HFF-Myc (cell line): ENCODE measurements at regions not wholly inside any gene's neighbourhood (a gene's known extent, or its start where the extent isn't known, plus 50 kb on each side); places are given as distances from the start of the nearest gene placed in this dataset.

ENCODE experiments used
- DNase-seq: peaks from one replicate; pipeline ENCODE4 v3.0.0-alpha.2; 2011; ENCODE audit warnings: low read depth; ENCODE audit errors: extremely low read depth
- H3K4me3 ChIP-seq: replicated peaks from 2 replicates; pipeline ENCODE4 v1.5.1; 2011; ENCODE audit warnings: low read depth, mild to moderate bottlenecking, control low read depth, low read length
- TF ChIP-seq, protein P1 (sequence below): IDR thresholded peaks from 2 replicates; pipeline ENCODE4 v1.5.1; 2012; ENCODE audit warnings: mild to moderate bottlenecking, low read depth, low read length, control low read depth; ENCODE audit errors: missing control alignments

DNA sequence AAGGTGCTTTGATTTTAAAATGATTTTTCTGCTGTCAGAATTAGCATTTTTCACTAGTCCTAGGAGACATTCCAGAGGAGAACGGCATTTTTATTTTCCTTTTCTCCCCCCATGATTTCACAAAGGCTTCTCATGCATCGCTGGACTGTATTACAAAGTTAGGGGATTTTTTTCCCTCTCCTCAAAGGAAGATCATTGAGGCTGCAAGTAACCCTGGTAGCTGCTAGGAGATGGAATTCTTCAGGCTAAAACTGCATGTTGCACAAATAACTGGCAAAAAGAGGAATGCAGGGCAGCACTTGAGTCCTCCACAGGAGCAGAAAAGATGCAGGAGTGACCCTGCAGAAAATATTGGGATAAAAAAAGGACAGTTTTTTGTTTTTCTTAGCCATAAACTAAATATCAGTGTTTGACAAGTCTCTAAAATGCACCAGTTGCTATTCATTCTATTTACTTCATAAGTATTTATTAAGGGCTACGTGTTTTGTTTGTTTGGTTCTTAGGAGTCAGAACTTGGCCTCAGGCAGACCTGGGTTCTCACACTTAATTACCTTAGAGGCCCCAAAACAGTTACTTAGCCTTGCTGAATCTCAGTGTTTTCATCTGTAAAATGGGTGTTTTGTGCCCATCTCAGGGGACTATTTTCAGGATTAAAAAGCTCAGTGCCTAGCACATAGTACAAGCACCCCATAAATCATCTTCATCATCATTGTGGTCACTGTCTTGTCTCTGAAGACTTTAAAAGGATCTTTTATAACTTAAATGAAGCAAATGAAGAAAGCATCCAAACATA, 144.5 kb upstream of the ID4 start:
- H3K4me3 ChIP-seq, result no peak overlapping the region
- no peak for DNase-seq
- TF ChIP-seq, protein P1, sequence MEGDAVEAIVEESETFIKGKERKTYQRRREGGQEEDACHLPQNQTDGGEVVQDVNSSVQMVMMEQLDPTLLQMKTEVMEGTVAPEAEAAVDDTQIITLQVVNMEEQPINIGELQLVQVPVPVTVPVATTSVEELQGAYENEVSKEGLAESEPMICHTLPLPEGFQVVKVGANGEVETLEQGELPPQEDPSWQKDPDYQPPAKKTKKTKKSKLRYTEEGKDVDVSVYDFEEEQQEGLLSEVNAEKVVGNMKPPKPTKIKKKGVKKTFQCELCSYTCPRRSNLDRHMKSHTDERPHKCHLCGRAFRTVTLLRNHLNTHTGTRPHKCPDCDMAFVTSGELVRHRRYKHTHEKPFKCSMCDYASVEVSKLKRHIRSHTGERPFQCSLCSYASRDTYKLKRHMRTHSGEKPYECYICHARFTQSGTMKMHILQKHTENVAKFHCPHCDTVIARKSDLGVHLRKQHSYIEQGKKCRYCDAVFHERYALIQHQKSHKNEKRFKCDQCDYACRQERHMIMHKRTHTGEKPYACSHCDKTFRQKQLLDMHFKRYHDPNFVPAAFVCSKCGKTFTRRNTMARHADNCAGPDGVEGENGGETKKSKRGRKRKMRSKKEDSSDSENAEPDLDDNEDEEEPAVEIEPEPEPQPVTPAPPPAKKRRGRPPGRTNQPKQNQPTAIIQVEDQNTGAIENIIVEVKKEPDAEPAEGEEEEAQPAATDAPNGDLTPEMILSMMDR, result no peak

DNA sequence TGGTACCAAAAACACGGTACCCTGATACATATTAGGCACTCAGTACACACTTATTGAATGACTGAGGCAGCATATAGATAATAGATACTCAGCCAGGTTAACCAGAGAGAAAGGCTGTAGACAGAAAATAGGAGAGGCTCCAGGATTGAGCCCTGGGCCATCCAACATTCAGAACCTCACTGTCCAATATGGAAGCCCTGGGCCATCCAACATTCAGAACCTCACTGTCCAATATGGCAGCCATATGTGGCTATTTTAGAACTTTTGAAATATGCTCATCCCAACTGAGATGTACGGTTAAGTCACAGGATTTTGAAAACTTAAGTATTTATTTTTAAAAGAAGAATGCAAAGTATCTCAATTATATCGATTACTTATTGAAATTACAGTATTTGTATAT, 142.5 kb upstream of the ID4 start:
- no peak for DNase-seq
- no peak overlapping the region for H3K4me3 ChIP-seq
- TF ChIP-seq, protein P1, result no peak

DNA sequence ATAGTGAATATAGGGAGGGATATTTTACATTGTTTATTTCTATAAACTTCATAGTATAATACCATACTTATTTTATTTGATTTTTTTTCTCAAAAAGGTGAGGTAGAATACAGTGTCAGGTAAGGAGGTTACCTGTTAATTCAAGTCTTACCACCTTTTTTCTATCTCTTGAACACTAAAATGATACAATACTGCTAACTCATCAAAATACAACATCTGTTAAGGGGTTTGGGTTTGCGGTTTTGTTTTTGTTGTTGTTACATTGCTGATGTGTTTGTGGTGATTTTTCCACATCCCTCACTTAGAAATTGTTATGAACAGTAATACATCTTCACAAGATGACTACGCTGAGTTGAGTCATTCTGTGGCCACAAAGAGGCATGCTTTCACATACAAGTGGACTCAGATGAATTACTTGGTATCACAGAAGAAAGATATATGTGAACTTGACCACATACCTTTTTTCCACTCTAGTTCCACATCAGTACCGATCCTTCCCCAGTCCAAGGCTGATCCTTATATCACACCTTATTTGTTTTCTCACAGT, 139.4 kb upstream of the ID4 start:
- peak; percentile 41 for DNase-seq
- H3K4me3 ChIP-seq, result no peak overlapping the region
- TF ChIP-seq, protein P1, result no peak

GRCh38 chr6:19699932-19700331, 137.2 kb upstream of the ID4 start:
- DNase-seq, result no peak
- H3K4me3 ChIP-seq, result no peak overlapping the region
- TF ChIP-seq, protein P1, result no peak

- DNase-seq, result no peak
- H3K4me3 ChIP-seq, result no peak overlapping the region
- TF ChIP-seq, protein P1, result no peak
Observed at GRCh38 chr6:19705606-19706005, 131.6 kb upstream of the ID4 start.

DNA sequence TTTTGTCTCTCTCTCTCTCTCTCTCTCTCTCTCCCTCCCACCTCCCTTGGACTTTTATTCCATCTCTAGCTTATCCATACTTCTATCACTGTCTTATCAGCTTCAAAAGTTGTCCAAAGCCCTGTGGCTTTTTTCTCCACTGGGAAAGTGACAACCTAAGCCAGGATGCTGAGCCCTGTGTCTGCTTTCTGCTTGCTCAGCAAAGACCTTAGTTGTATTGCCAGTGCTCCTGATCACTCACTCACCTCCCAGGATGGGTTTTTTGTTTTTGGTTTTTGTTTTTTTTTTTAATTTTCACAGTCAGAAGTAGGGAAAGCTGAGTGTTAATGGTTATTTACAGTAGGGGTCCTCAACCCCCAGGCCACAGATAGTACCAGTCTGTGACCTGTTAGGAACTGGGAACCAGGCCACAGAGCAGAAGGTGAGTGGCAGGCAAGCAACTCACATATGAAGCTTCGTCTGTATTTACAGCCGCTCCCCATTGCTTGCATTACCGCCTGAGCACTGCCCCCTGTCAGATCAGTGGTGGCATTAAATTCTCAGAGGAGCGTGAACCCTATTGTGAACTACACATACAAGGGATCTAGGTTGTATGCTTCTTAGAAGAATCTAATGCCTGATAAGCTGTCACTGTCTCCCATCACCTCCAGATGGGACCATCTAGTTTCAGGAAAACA, 125.0 kb upstream of the ID4 start:
- DNase-seq, result no peak
- no peak overlapping the region for H3K4me3 ChIP-seq
- TF ChIP-seq, protein P1, result no peak
